Choroid plexus epithelial cell (primary cell): ENCODE measurements at regions not wholly inside any gene's neighbourhood (a gene's known extent, or its start where the extent isn't known, plus 50 kb on each side); places are given as distances from the start of the nearest gene placed in this dataset.
A peak's percentile ranks its signal among the peaks of the same experiment; 100 is the strongest.
"Not testable (repeated sequence)": the region's sequence is repeated elsewhere in the genome, so short reads cannot be mapped to it uniquely, and the experiment has no call there.

Experiments
- DNase-seq: peaks from one replicate; pipeline ENCODE4 v3.0.0-alpha.2; 2010; ENCODE audit warnings: low read depth
- H3K4me3 ChIP-seq: 2 replicates; pipeline ENCODE4 v1.5.1; 2011; ENCODE audit warnings: low read depth, mild to moderate bottlenecking, control low read depth, low read length, moderate library complexity
- CTCF ChIP-seq: conservative IDR thresholded peaks from 2 replicates; pipeline ENCODE4 v1.5.1; 2011; ENCODE audit warnings: low read depth, mild to moderate bottlenecking, control low read depth, inconsistent platforms, low read length, moderate library complexity

DNA sequence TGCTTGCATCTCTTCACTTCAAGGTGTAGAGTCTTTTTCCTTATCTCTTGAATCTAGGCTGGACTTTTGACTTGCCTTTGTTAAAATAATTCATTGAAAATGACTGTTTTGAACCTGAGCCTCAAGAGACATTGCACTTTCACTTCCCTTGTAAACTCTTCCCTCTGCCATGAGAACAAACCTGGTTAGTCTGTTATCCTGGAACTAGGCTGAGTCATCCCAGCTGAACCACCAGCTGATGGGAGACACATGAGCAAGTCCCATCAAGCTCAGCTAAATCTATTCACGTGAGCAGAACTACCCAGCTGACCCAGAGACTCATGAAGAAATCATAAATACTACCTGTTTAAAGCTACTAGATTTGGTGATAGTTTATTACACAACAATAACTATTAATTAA, 202.3 kb upstream of the CENPE start:
- DNase-seq: peak; percentile 14
- no peak overlapping the region for H3K4me3 ChIP-seq
- no peak for TF ChIP-seq CTCF

- TF ChIP-seq CTCF: no peak
- no peak for DNase-seq
These were observed 199.4 kb upstream of the CENPE start for GRCh38 chr4:103397541-103397940.

GRCh38 chr4:103387508-103388011, 189.4 kb upstream of the CENPE start:
- not testable (repeated sequence) for DNase-seq, H3K4me3 ChIP-seq

More at GRCh38 chr4:103397541-103397940, 199.4 kb upstream of the CENPE start:
- no peak overlapping the region for H3K4me3 ChIP-seq

DNA sequence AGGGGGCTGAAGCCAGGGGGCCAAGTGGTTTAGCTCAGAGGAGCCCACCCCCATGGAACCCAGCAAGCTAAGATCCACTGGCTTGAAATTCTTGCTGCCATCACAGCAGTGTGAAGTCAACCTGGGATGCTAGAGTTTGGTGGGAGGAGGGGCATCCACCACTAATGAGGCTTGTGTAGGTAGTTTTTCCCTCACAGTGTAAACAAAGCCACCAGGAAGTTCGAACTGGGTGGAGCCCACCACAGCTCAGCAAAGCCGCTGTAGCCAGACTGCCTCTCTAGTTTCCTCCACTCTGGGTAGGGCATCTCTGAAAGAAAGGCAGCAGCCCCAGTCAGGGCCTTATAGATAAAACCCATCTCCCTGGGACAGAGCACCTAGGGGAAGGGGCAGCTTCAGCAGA, 187.4 kb upstream of the CENPE start:
- not testable (repeated sequence) for DNase-seq, H3K4me3 ChIP-seq

- peak; percentile 58 for DNase-seq
- TF ChIP-seq CTCF: no peak
- no peak overlapping the region for H3K4me3 ChIP-seq
These were observed 177.1 kb upstream of the CENPE start for GRCh38 chr4:103375278-103375677.

GRCh38 chr4:103374758-103375157, 176.6 kb upstream of the CENPE start:
- no peak for TF ChIP-seq CTCF
- DNase-seq: no peak

GRCh38 chr4:103374306-103374705, 176.2 kb upstream of the CENPE start:
- no peak overlapping the region for H3K4me3 ChIP-seq
- no peak for TF ChIP-seq CTCF
- no peak for DNase-seq

More at GRCh38 chr4:103374758-103375157, 176.6 kb upstream of the CENPE start:
- H3K4me3 ChIP-seq: no peak overlapping the region

DNA sequence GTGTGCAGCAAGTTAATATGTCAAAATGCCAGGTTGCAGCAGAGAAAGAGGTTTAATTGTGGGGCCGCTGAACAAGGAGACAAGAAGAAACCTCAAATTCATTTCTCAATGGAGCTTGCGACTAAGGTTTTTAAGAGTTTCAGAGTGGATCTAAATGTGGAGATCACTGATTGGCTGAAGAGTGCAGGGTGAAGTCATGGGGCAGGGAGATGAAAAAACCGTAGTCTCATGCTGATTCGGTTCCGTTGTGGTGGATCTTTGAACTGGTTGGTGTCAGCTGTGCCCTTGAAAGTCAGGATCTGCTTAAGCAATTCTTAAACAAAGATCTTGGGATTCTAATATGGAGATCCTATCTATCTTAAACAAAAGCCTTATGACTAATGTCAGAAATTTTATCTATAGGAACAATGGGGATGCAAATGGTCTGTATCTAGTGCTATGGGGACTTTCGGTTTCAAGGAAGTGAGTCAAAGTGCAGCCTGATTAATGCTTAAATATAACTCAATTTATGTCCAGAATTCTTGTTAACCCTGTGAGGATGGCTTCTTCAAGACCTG, 173.9 kb upstream of the CENPE start:
- H3K4me3 ChIP-seq: no peak overlapping the region
- TF ChIP-seq CTCF: no peak
- DNase-seq: no peak
